HG03342 (cell line): ENCODE measurements at regions not wholly inside any gene's neighbourhood (a gene's known extent, or its start where the extent isn't known, plus 50 kb on each side); places are given as distances from the start of the nearest gene placed in this dataset.

Experiments used
- ATAC-seq: cut with Tn5 transposase; IDR thresholded peaks from one replicate; pipeline ENCODE4 v1.9.1; 2021; ENCODE audit warnings: mild to moderate bottlenecking, moderate library complexity; ENCODE audit not compliant: unreplicated experiment

DNA sequence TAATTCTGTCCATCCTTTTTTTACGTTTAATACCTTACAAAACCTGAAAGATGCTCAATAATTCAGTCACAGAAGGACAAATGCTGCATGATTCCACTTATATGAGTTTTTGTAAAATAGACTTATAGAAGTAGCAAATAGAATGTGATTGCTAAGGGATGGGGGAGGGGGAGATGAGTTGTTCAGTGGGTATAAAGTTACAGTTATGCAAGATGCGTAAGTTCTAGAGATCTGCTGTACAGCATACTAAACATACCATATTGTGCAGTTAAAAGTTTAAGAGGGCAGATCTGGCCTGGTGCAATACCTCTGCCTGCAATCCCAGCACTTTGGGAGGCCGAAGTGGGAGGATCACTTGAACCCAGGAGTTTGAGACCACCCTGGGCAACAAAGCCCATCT, 78.8 kb downstream of the TET3 start:
- ATAC-seq = no peak

GRCh38 chr2:74065456-74065855, 80.7 kb downstream of the TET3 start:
- ATAC-seq = no peak

DNA sequence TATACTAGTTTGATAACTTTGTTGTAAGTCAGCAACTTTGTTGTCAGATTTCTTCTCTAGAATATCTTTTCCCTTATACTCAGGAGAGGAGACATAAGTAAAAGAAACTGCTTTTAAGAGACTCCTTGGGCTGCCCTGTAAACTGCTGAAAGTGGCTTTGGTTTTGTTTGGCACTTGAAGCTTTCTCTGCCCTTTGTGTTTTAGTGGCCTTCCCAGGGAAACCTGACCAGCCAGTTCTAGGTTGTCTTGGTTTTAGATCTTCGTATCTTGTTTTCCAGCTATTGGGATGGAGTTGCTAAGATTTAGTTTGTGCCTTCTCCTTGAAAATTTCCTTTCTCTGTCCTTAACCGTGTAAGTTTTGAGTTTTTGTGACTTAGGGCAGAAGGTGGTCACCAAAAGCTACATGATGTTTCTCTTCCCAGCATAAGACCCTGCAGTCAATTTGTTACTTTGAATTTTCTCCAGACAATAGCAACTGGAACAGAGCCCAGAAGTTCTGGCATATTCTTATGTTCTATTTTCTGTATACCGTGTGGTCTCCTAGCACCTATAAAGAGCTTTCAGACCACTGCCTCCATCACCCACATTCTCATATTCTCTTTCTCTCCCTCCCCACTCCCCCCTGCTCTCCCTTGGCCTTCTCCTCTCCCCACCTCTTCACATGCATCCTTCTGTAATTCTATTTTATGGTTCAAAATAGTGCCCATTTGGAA, 81.1 kb downstream of the BOLA3 start:
- no peak for ATAC-seq

GRCh38 chr2:74067221-74067747, 80.4 kb downstream of the BOLA3 start:
- no peak for ATAC-seq

DNA sequence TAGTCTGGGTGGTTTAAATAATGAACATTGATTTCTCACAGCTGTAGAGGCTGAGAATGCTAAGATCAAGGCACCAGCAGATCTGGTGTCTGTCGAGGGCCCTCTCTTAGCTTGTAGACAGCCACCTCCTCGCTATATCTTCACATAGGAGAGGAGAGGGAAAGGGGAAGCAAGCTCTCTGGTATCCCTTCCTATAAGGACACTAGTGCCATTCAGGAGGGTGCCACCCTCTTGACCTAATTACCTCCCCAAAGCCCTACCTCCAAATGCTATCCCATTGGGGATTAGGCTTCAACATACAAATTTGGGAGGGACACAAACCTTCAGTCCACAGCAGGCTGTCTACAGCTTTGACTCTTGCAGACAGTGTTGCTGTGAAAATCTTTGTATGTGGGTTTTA, 76.7 kb downstream of the BOLA3 start:
- ATAC-seq = no peak

GRCh38 chr2:74071426-74071825, 76.3 kb downstream of the BOLA3 start:
- no peak for ATAC-seq

DNA sequence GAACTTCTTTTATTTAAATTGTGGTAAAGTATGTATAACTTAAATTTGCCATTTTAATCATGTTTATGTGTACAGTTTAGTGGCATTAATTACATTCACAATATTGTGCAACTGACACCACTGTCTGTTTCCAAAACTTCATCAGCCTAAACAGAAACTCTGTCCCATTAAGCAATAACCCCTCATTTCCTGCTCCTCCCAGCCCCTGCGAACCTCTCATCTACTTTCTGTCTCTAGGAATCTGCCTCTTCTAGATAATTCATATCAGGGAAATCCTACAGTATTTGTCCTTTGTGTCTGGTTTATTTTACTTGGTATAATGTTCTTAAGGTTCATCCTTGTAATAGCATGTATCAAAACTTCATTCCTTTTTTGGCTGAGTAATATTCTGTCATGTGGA, 75.1 kb downstream of the BOLA3 start:
- ATAC-seq = no peak

- no peak for ATAC-seq
These were observed 73.2 kb downstream of the BOLA3 start for GRCh38 chr2:74074487-74074886.

DNA sequence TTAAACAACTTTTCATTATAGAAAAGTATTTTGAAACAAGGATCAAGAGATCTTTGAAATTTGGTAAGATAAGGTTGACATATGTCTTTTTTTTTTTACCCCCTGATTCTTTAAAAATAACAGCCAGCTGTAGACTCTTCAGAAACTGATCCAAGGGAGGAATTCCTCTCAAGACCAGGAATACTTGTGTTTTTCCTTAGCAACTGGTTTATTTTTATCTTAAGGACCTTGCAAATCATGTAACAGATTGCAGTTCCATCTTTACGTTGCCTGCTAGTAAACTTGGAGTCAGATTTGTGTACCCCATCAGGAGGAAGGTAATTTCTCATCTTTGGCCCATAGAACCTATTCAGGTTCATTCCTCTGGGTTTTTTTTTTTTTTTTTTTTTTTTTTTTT, 71.6 kb downstream of the BOLA3 start:
- ATAC-seq = no peak

- no peak for ATAC-seq
These were observed 70.1 kb downstream of the BOLA3 start for GRCh38 chr2:74077636-74078035.

DNA sequence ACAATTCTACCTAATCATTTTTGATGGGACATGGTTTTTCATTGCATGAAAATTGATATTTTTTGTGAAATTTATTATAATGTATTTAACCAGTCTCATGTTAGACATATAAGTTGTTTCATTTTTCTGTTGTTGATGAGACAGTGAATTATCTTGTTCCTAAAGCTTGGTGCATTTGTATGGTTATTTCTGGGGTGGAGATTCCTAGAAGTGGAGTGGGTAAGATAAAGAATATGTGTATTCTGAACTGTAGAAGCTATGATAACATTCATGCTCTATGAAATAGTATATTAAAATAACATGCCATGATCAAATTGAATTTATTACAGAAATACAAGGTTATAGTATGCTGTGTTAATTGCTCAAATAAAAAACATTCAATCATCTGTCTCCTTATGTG, 69.2 kb downstream of the BOLA3 start:
- no peak for ATAC-seq

GRCh38 chr2:74079522-74080341, 68.0 kb downstream of the BOLA3 start:
- ATAC-seq = peak; percentile 79

- ATAC-seq = peak; percentile 8
These were observed 67.4 kb downstream of the BOLA3 start for GRCh38 chr2:74080346-74080745.

- ATAC-seq = no peak
These were observed 66.5 kb downstream of the BOLA3 start for GRCh38 chr2:74081030-74081762.

DNA sequence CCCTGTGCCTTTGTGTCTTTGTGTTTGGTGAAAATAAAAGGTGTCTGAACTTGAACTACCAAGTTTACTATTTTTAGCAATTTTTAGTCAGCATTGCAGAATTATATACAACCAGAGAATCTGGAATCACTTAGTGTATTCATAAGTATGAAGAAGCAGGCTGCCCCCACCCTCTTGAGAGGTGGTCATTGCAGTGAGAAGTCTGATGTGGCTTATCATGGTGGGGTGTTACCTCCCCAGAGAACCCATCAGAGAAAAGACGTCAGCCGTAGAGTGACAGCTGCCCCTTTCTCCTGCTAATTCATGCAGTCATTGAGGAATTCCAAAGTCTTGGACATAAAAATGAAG, 66.0 kb downstream of the BOLA3 start:
- ATAC-seq = no peak

- no peak for ATAC-seq
These were observed 64.0 kb downstream of the BOLA3 start for GRCh38 chr2:74083750-74084149.
